SK-N-SH (cell line): ENCODE measurements at regions not wholly inside any gene's neighbourhood (a gene's known extent, or its start where the extent isn't known, plus 50 kb on each side); places are given as distances from the start of the nearest gene placed in this dataset.

ENCODE experiments used
- CTCF ChIA-PET: fragments of 300-600, 350-600 bp; formaldehyde crosslinking; extraction: SDS; loops from one replicate; lab custom pipeline; 2021; lab: Yijun Ruan, JAX
- POLR2A ChIA-PET: fragments of 350-600 bp; sonication (Branson Sonifier 250); formaldehyde crosslinking; extraction: SDS; loops from one replicate; lab custom pipeline; 2020; ENCODE audit warnings: antibody characterized with exemption, inconsistent platforms; lab: Yijun Ruan, JAX
- DNase-seq: peaks from one replicate; pipeline ENCODE4 v3.0.0; 2012
- H2AFZ ChIP-seq: fragments of 200-600 bp; sonication (generic); 2 replicates; pipeline ENCODE4 v1.8.1; 2016; ENCODE audit warnings: antibody characterized with exemption, mild to moderate bottlenecking, low read depth
- H3F3A ChIP-seq: fragments of 200-600 bp; sonication (generic); replicated peaks from 2 replicates; pipeline ENCODE3; 2016; ENCODE audit warnings: antibody characterized with exemption, mild to moderate bottlenecking; ENCODE audit not compliant: insufficient read depth
- H3K27ac ChIP-seq, 2 experiments: fragments of 200-500 bp in 1 of 2; fragments of 200-600 bp in 1 of 2; sonication (Bioruptor generic) in 1 of 2; sonication (generic), shearing (Covaris generic) in 1 of 2; 2 replicates each; pipeline versions ENCODE4 v1.5.1 to v1.6.1; 2014 to 2016; ENCODE audit warnings: low read depth in 2 of 2, inconsistent platforms in 1 of 2, low read length in 1 of 2, mild to moderate bottlenecking in 1 of 2, mixed read lengths in 1 of 2
- H3K27me3 ChIP-seq: fragments of 200-600 bp; sonication (generic), shearing (Covaris generic); 2 replicates; pipeline ENCODE4 v1.6.1; 2016; ENCODE audit warnings: mixed run types; ENCODE audit not compliant: insufficient read depth
- H3K36me3 ChIP-seq, 2 experiments: fragments of 200-500 bp in 1 of 2; fragments of 200-600 bp in 1 of 2; sonication (Bioruptor generic) in 1 of 2; sonication (generic) in 1 of 2; replicated peaks in 1 of 2; 2 replicates each; pipeline versions ENCODE3 to v1.5.1; 2014 to 2016; ENCODE audit warnings: low read length in 1 of 2, mild to moderate bottlenecking in 1 of 2; ENCODE audit not compliant: insufficient read depth in 2 of 2, control insufficient read depth in 1 of 2
- H3K4me1 ChIP-seq, 2 experiments: fragments of 200-500 bp in 1 of 2; fragments of 200-600 bp in 1 of 2; sonication (Bioruptor generic) in 1 of 2; sonication (generic), shearing (Covaris generic) in 1 of 2; 2 replicates each; pipeline versions ENCODE4 v1.5.1 to v1.6.1; 2014 to 2016; ENCODE audit warnings: low read depth in 1 of 2, low read length in 1 of 2, mixed run types in 1 of 2; ENCODE audit not compliant: insufficient read depth in 2 of 2, control insufficient read depth in 1 of 2
- H3K4me2 ChIP-seq: fragments of 200-600 bp; sonication (generic), shearing (Covaris generic); 2 replicates; pipeline ENCODE4 v1.6.1; 2017; ENCODE audit warnings: mixed run types
- H3K4me3 ChIP-seq, 2 experiments: fragments of 200-500 bp in 1 of 2; fragments of 200-600 bp in 1 of 2; sonication (Bioruptor generic) in 1 of 2; sonication (generic), shearing (Covaris generic) in 1 of 2; 2 replicates each; pipeline versions ENCODE4 v1.5.1 to v1.8.1; 2014 to 2016; ENCODE audit warnings: low read depth in 2 of 2, inconsistent platforms in 1 of 2, low read length in 1 of 2, mild to moderate bottlenecking in 1 of 2, mixed read lengths in 1 of 2, moderate library complexity in 1 of 2
- H3K79me2 ChIP-seq: fragments of 200-600 bp; sonication (generic); 2 replicates; pipeline ENCODE4 v1.8.1; 2017; ENCODE audit warnings: mild to moderate bottlenecking; ENCODE audit not compliant: insufficient read depth
- H3K9ac ChIP-seq: fragments of 200-600 bp; sonication (generic); 2 replicates; pipeline ENCODE4 v1.6.1; 2017; ENCODE audit warnings: mixed run types
- H3K9me2 ChIP-seq: fragments of 200-600 bp; sonication (generic); 2 replicates; pipeline ENCODE4 v1.6.1; 2017; ENCODE audit warnings: mixed run types
- H3K9me3 ChIP-seq: fragments of 200-600 bp; sonication (generic); 2 replicates; pipeline ENCODE4 v1.6.1; 2017; ENCODE audit warnings: mixed run types, mild to moderate bottlenecking, moderate library complexity
- H4K20me1 ChIP-seq: fragments of 200-600 bp; sonication (generic); 2 replicates; pipeline ENCODE4 v1.6.1; 2017; ENCODE audit warnings: mild to moderate bottlenecking, mixed run types; ENCODE audit not compliant: insufficient read depth
- CHD2 ChIP-seq: fragments of 150-350 bp; IDR thresholded peaks from 2 replicates; pipeline ENCODE4 v1.6.1; 2018; ENCODE audit warnings: low read length; ENCODE audit not compliant: partially characterized antibody
- CTCF ChIP-seq: fragments of 200-600 bp; sonication (generic); IDR thresholded peaks from 2 replicates; pipeline ENCODE4 v1.6.1; 2017; ENCODE audit warnings: antibody characterized with exemption, mild to moderate bottlenecking, moderate library complexity
- EP300 ChIP-seq, 2 experiments: IDR thresholded peaks; 2 replicates each; pipeline versions ENCODE4 v1.4.0 to v1.6.1; 2012; ENCODE audit warnings: borderline replicate concordance in 1 of 2, low read depth in 1 of 2, low read length in 1 of 2
- FOSL2 ChIP-seq: IDR thresholded peaks from 2 replicates; pipeline ENCODE4 v1.4.0; 2012; ENCODE audit warnings: low read depth, mild to moderate bottlenecking, moderate library complexity, borderline replicate concordance
- FOXJ3 ChIP-seq: sonication (generic); formaldehyde crosslinking; IDR thresholded peaks from 2 replicates; pipeline ENCODE4 v1.5.1; 2020; ENCODE audit warnings: mild to moderate bottlenecking, missing genetic modification reagents
- JUND ChIP-seq: IDR thresholded peaks from 2 replicates; pipeline ENCODE4 v1.4.0; 2012
- MXI1 ChIP-seq: IDR thresholded peaks from 2 replicates; pipeline ENCODE4 v1.6.1; 2012; ENCODE audit warnings: mild to moderate bottlenecking, low read depth, low read length, improper control_type of control experiment
- NFIC ChIP-seq: IDR thresholded peaks from 2 replicates; pipeline ENCODE4 v1.4.0; 2012; ENCODE audit warnings: borderline replicate concordance
- NRF1 ChIP-seq: IDR thresholded peaks from 2 replicates; pipeline ENCODE4 v1.6.1; 2012; ENCODE audit warnings: low read depth, mild to moderate bottlenecking, low read length
- POLR2AphosphoS5 ChIP-seq: IDR thresholded peaks from 2 replicates; pipeline ENCODE4 v1.6.1; 2012; ENCODE audit warnings: low read depth, low read length
- RAD21 ChIP-seq: IDR thresholded peaks from 2 replicates; pipeline ENCODE4 v1.6.1; 2012; ENCODE audit warnings: mild to moderate bottlenecking, low read length
- RCOR1 ChIP-seq: fragments of 150-350 bp; IDR thresholded peaks from 2 replicates; pipeline ENCODE4 v1.6.1; 2017; ENCODE audit warnings: antibody characterized with exemption, low read length
- RFX5 ChIP-seq: IDR thresholded peaks from 2 replicates; pipeline ENCODE4 v1.6.1; 2012; ENCODE audit warnings: mild to moderate bottlenecking, improper control_type of control experiment, low read length
- RXRA ChIP-seq: IDR thresholded peaks from 2 replicates; pipeline ENCODE4 v1.4.0; 2012; ENCODE audit warnings: low read depth, mild to moderate bottlenecking, borderline replicate concordance
- SIN3A ChIP-seq: IDR thresholded peaks from 2 replicates; pipeline ENCODE4 v1.6.1; 2012; ENCODE audit warnings: low read depth, mild to moderate bottlenecking, low read length, moderate library complexity, borderline replicate concordance
- SMC3 ChIP-seq: IDR thresholded peaks from 2 replicates; pipeline ENCODE4 v1.6.1; 2012; ENCODE audit warnings: low read depth, low read length, improper control_type of control experiment
- TCF12 ChIP-seq: IDR thresholded peaks from 2 replicates; pipeline ENCODE4 v1.4.0; 2012
- TEAD4 ChIP-seq: IDR thresholded peaks from 2 replicates; pipeline ENCODE4 v1.4.0; 2012; ENCODE audit warnings: mild to moderate bottlenecking, borderline replicate concordance; ENCODE audit not compliant: insufficient read depth
- USF1 ChIP-seq: IDR thresholded peaks from 2 replicates; pipeline ENCODE4 v1.4.0; 2012; ENCODE audit warnings: low read depth, borderline replicate concordance
- YY1 ChIP-seq: IDR thresholded peaks from 2 replicates; pipeline ENCODE4 v1.4.0; 2012; ENCODE audit warnings: low read depth, mild to moderate bottlenecking
- WGBS: methylation state at CpG from one replicate; pipeline ENCODE4 v1.1.6; 2017; ENCODE audit warnings: low lambda C conversion rate; 5-methylcytosine and 5-hydroxymethylcytosine counted together

- ChIA-PET POLR2A (no interaction called here), CTCF (no interaction called here)
- WGBS: 54% methylated on average over 17 of the region's 19 CpGs
- Histone ChIP-seq H3K9me2 (no peaks in the 10 kb centered on the region), H3K4me3 (no peak overlapping the region), H3F3A (no peaks in the 10 kb centered on the region), H3K4me1 (no peaks in the 10 kb centered on the region), H3K27ac (no peak overlapping the region), H3K9ac (no peak overlapping the region), H4K20me1 (no peaks in the 10 kb centered on the region), H3K9me3 (no peaks in the 10 kb centered on the region), H3K36me3 (no peaks in the 10 kb centered on the region), H2AFZ (no peak overlapping the region), H3K79me2 (no peaks in the 10 kb centered on the region), H3K4me2 (no peak overlapping the region), H3K27me3 (no peaks in the 10 kb centered on the region)
- TF ChIP-seq POLR2AphosphoS5 (no peak), TCF12 (no peak), TEAD4 (no peak), RXRA (no peak), RFX5 (no peak), RAD21 (no peak), SIN3A (no peak), EP300 (IDR thresholded peaks at IDR 0.05; ENCODE audit: borderline replicate concordance in 1 of 2, low read depth in 1 of 2, low read length in 1 of 2) (no peak), FOXJ3 (no peak), MXI1 (no peak), SMC3 (no peak), JUND (no peak), CHD2 (no peak), CTCF (no peak), NFIC (no peak)
- no peak for DNase-seq
Measured at GRCh38 chr2:239502430-239503186, 101.8 kb upstream of the HDAC4 start.

- Histone ChIP-seq H3K79me2 (no peaks in the 10 kb centered on the region), H3K27ac (no peak overlapping the region), H3K9ac (no peak overlapping the region), H3K9me2 (no peaks in the 10 kb centered on the region), H3K4me2 (no peak overlapping the region), H4K20me1 (no peaks in the 10 kb centered on the region), H3K27me3 (no peaks in the 10 kb centered on the region), H2AFZ (no peak overlapping the region), H3K4me1 (no peaks in the 10 kb centered on the region), H3F3A (no peaks in the 10 kb centered on the region), H3K36me3 (no peaks in the 10 kb centered on the region), H3K9me3 (no peaks in the 10 kb centered on the region), H3K4me3 (no peak overlapping the region)
- ChIA-PET CTCF (interaction anchor here (1.0 kb wide), 1 partner anchor 490 kb away, joined by 3 read pairs; no protein-coding TSS in a partner anchor), POLR2A (no interaction called here)
- DNase-seq: no peak
- WGBS: 43% methylated on average over 18 of the region's 22 CpGs
- no peak for TF ChIP-seq RCOR1
- no peak for TF ChIP-seq SIN3A
- no peak for TF ChIP-seq RFX5
- TF ChIP-seq CHD2: no peak
- no peak for TF ChIP-seq YY1
- TF ChIP-seq NRF1: no peak
- no peak for TF ChIP-seq RXRA
- no peak for TF ChIP-seq TEAD4
- TF ChIP-seq USF1: no peak
- no peak for TF ChIP-seq MXI1
- TF ChIP-seq CTCF: no peak
- TF ChIP-seq FOSL2: no peak
Measured at GRCh38 chr2:239500574-239501550, 100.0 kb upstream of the HDAC4 start.
